Nephron (organoid): ENCODE measurements at regions not wholly inside any gene's neighbourhood (a gene's known extent, or its start where the extent isn't known, plus 50 kb on each side); places are given as distances from the start of the nearest gene placed in this dataset.

ENCODE experiments used
- H3K27ac Mint-ChIP-seq, 3 experiments: 2 replicates each; pipeline ENCODE4 v1.8.0; 2020; ENCODE audit warnings: mixed read lengths in 3 of 3, mild to moderate bottlenecking in 2 of 3, moderate library complexity in 1 of 3
- H3K27me3 Mint-ChIP-seq: 2 replicates; pipeline ENCODE4 v1.8.0; 2021; ENCODE audit warnings: low read depth, mild to moderate bottlenecking, moderate library complexity, mixed read lengths
- H3K36me3 Mint-ChIP-seq: 2 replicates; pipeline ENCODE4 v1.8.0; 2020; ENCODE audit warnings: low read depth, mixed read lengths
- H3K4me1 Mint-ChIP-seq: 2 replicates; pipeline ENCODE4 v1.8.0; 2020; ENCODE audit warnings: mixed read lengths
- H3K4me3 Mint-ChIP-seq, 3 experiments: 2 replicates each; pipeline ENCODE4 v1.8.0; 2020; ENCODE audit warnings: mild to moderate bottlenecking in 3 of 3, mixed read lengths in 3 of 3, moderate library complexity in 2 of 3
- H3K9me3 Mint-ChIP-seq: 2 replicates; pipeline ENCODE4 v1.8.0; 2020; ENCODE audit warnings: mixed read lengths
- CTCF ChIP-seq, 3 experiments: fragments of 200-600 bp; sonication (generic); IDR thresholded peaks; one replicate each; pipeline ENCODE4 v1.5.0; 2021; ENCODE audit warnings: antibody characterized with exemption in 3 of 3; ENCODE audit not compliant: unreplicated experiment in 3 of 3

- H3K36me3 Mint-ChIP-seq = no peaks in the 10 kb centered on the region
- peak overlapping the region; percentile 51 to 95 (median 77) for H3K27ac Mint-ChIP-seq
- H3K4me3 Mint-ChIP-seq = no peak overlapping the region
- peaks cover 19% of the 10 kb centered on the region for H3K9me3 Mint-ChIP-seq
- TF ChIP-seq CTCF (IDR thresholded peaks at IDR 0.05; ENCODE audit: unreplicated experiment in 3 of 3) = no peak
- H3K4me1 Mint-ChIP-seq = peaks cover 58% of the 10 kb centered on the region
- no peaks in the 10 kb centered on the region for H3K27me3 Mint-ChIP-seq
Observed at GRCh38 chrX:134716620-134717012, 58.3 kb upstream of the PLAC1 start.

GRCh38 chrX:134715930-134716619 is 57.8 kb upstream of the PLAC1 start:
- Mint-ChIP-seq H3K36me3 (no peaks in the 10 kb centered on the region), H3K9me3 (peaks cover 19% of the 10 kb centered on the region), H3K4me3 (no peak overlapping the region), H3K4me1 (peaks cover 63% of the 10 kb centered on the region), H3K27me3 (no peaks in the 10 kb centered on the region), H3K27ac (peak overlapping the region; percentile 65 to 95 (median 85))
- no peak for TF ChIP-seq CTCF (IDR thresholded peaks at IDR 0.05; ENCODE audit: unreplicated experiment in 3 of 3)

GRCh38 chrX:134714633-134715110 is 56.4 kb upstream of the PLAC1 start:
- Mint-ChIP-seq H3K4me1 (peaks cover 71% of the 10 kb centered on the region), H3K36me3 (no peaks in the 10 kb centered on the region), H3K9me3 (peaks cover 10% of the 10 kb centered on the region), H3K4me3 (peak overlapping the region in 2 of 3 experiments; percentile 77 to 84), H3K27me3 (no peaks in the 10 kb centered on the region), H3K27ac (peak overlapping the region; percentile 87 to 98 (median 93))
- no peak for TF ChIP-seq CTCF (IDR thresholded peaks at IDR 0.05; ENCODE audit: unreplicated experiment in 3 of 3)

GRCh38 chrX:134713618-134714107 is 55.4 kb upstream of the PLAC1 start:
- peak overlapping the region; percentile 87 to 98 (median 93) for H3K27ac Mint-ChIP-seq
- H3K4me3 Mint-ChIP-seq = peak overlapping the region; percentile 74 to 84 (median 77)
- peaks cover 5% of the 10 kb centered on the region for H3K9me3 Mint-ChIP-seq
- H3K4me1 Mint-ChIP-seq = peaks cover 67% of the 10 kb centered on the region
- H3K36me3 Mint-ChIP-seq = no peaks in the 10 kb centered on the region
- H3K27me3 Mint-ChIP-seq = no peaks in the 10 kb centered on the region
- no peak for TF ChIP-seq CTCF (IDR thresholded peaks at IDR 0.05; ENCODE audit: unreplicated experiment in 3 of 3)

- H3K9me3 Mint-ChIP-seq = peaks cover 5% of the 10 kb centered on the region
- H3K27me3 Mint-ChIP-seq = no peaks in the 10 kb centered on the region
- H3K4me1 Mint-ChIP-seq = peaks cover 60% of the 10 kb centered on the region
- peak overlapping the region; percentile 87 to 98 (median 93) for H3K27ac Mint-ChIP-seq
- no peak for TF ChIP-seq CTCF (IDR thresholded peaks at IDR 0.05; ENCODE audit: unreplicated experiment in 3 of 3)
- no peaks in the 10 kb centered on the region for H3K36me3 Mint-ChIP-seq
- H3K4me3 Mint-ChIP-seq = peak overlapping the region; percentile 74 to 84 (median 77)
Observed at GRCh38 chrX:134712272-134712671, 54.0 kb upstream of the PLAC1 start.
